Mesothelial cell of epicardium (in vitro differentiated cells): ENCODE measurements at regions not wholly inside any gene's neighbourhood (a gene's known extent, or its start where the extent isn't known, plus 50 kb on each side); places are given as distances from the start of the nearest gene placed in this dataset.

Experiments
- DNase-seq, 2 experiments: peaks; one replicate each; pipeline ENCODE4 v3.0.0; 2021; ENCODE audit warnings: low spot score in 2 of 2; ENCODE audit not compliant: unreplicated experiment in 2 of 2
- H3K27ac Mint-ChIP-seq: 2 replicates; pipeline ENCODE4 v1.8.0; 2021; ENCODE audit warnings: mixed read lengths
- H3K27me3 Mint-ChIP-seq: 2 replicates; pipeline ENCODE4 v1.8.0; 2021; ENCODE audit warnings: low read depth, mixed read lengths
- H3K36me3 Mint-ChIP-seq: 2 replicates; pipeline ENCODE4 v1.8.0; 2021; ENCODE audit warnings: mixed read lengths
- H3K4me1 Mint-ChIP-seq: 2 replicates; pipeline ENCODE4 v1.8.0; 2021; ENCODE audit warnings: mixed read lengths
- H3K4me3 Mint-ChIP-seq: 2 replicates; pipeline ENCODE4 v1.8.0; 2021; ENCODE audit warnings: mild to moderate bottlenecking, moderate library complexity, mixed read lengths
- H3K9me3 Mint-ChIP-seq: 2 replicates; pipeline ENCODE4 v1.8.0; 2021; ENCODE audit warnings: mixed read lengths
- CTCF ChIP-seq: fragments of 200-600 bp; sonication (generic); IDR thresholded peaks from one replicate; pipeline ENCODE4 v1.5.0; 2021; ENCODE audit warnings: antibody characterized with exemption; ENCODE audit not compliant: unreplicated experiment

- no peaks in the 10 kb centered on the region for H3K36me3 Mint-ChIP-seq
These were observed 1265.1 kb upstream of the CHAC2 start for GRCh38 chr2:52502476-52502860.

GRCh38 chr2:52501715-52502475 lies 1265.7 kb upstream of the CHAC2 start:
- Mint-ChIP-seq H3K9me3 (peaks cover 10% of the 10 kb centered on the region), H3K4me3 (no peak overlapping the region), H3K36me3 (no peaks in the 10 kb centered on the region), H3K27ac (no peak overlapping the region), H3K4me1 (peaks cover 25% of the 10 kb centered on the region), H3K27me3 (no peaks in the 10 kb centered on the region)
- TF ChIP-seq CTCF: no peak
- DNase-seq: no peak

More at GRCh38 chr2:52502476-52502860, 1265.1 kb upstream of the CHAC2 start:
- no peak overlapping the region for H3K27ac Mint-ChIP-seq
- H3K4me1 Mint-ChIP-seq: peaks cover 25% of the 10 kb centered on the region
- DNase-seq: no peak
- no peaks in the 10 kb centered on the region for H3K27me3 Mint-ChIP-seq
- peaks cover 7% of the 10 kb centered on the region for H3K9me3 Mint-ChIP-seq
- TF ChIP-seq CTCF: no peak
- no peak overlapping the region for H3K4me3 Mint-ChIP-seq

GRCh38 chr2:52500561-52500960 lies 1267.0 kb upstream of the CHAC2 start:
- peaks cover 25% of the 10 kb centered on the region for H3K4me1 Mint-ChIP-seq
- no peak for TF ChIP-seq CTCF
- peak overlapping the region; percentile 26 for H3K27ac Mint-ChIP-seq
- DNase-seq: no peak
- no peaks in the 10 kb centered on the region for H3K27me3 Mint-ChIP-seq
- H3K36me3 Mint-ChIP-seq: no peaks in the 10 kb centered on the region
- H3K4me3 Mint-ChIP-seq: no peak overlapping the region
- H3K9me3 Mint-ChIP-seq: peaks cover 11% of the 10 kb centered on the region

DNA sequence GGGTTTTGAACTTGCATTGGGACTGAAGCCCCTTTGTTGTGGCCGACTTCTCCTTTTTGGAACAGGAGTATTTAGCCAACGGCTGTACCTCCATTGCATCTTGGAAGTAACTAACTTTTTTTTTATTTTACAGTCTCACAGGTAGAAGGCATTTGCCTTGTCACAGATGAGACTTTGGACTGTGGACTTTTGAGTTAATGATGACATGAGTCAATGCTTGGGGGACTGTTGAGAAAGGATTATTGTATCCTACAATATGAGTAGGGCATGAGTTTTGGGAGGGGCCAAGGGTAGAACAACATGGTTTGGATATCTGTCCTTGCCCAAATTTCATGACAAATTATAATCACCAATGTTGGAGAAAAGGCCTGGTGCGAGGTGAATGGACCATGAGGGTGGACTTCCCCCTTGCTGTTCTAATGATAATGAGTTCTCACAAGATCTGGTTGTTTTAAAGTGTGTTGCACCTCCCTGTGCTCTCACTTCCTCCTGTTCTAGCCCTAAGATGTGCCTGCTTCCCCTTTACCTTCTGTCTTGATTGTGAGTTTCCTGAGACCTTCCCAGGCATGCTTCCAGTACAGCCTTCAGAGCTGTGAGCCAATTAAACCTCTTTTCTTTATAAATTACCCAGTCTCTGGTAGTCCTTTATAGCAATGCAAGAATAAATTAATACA lies 1269.4 kb upstream of the CHAC2 start:
- DNase-seq: no peak
- no peaks in the 10 kb centered on the region for H3K36me3 Mint-ChIP-seq
- TF ChIP-seq CTCF: no peak
- H3K27ac Mint-ChIP-seq: no peak overlapping the region
- peaks cover 11% of the 10 kb centered on the region for H3K9me3 Mint-ChIP-seq
- no peaks in the 10 kb centered on the region for H3K27me3 Mint-ChIP-seq
- H3K4me1 Mint-ChIP-seq: peaks cover 17% of the 10 kb centered on the region
- no peak overlapping the region for H3K4me3 Mint-ChIP-seq

- no peak for TF ChIP-seq CTCF
- no peak overlapping the region for H3K4me3 Mint-ChIP-seq
- H3K27me3 Mint-ChIP-seq: no peaks in the 10 kb centered on the region
- no peak for DNase-seq
- peaks cover 7% of the 10 kb centered on the region for H3K4me1 Mint-ChIP-seq
- H3K9me3 Mint-ChIP-seq: peaks cover 22% of the 10 kb centered on the region
- no peak overlapping the region for H3K27ac Mint-ChIP-seq
- peaks cover under 1% of the 10 kb centered on the region for H3K36me3 Mint-ChIP-seq
These were observed 1271.8 kb upstream of the CHAC2 start for GRCh38 chr2:52495816-52496215.
